ENCODE measurements at regions not wholly inside any gene's neighbourhood (a gene's known extent, or its start where the extent isn't known, plus 50 kb on each side); places are given as distances from the start of the nearest gene placed in this dataset.
A peak's percentile ranks its signal among the peaks of the same experiment; 100 is the strongest.

- no peak overlapping the region for H3K4me3 ChIP-seq
- no TSS peak for BruUV-seq (replicated peaks)
- no peaks in the 10 kb centered on the region for H3K79me2 ChIP-seq (ENCODE audit: control insufficient read depth, insufficient read depth, low read length)
- no peak for TF ChIP-seq SREBF2 (CRISPR knock-in tag; IDR thresholded peaks at IDR 0.05)
- 0 out of 2 replicates have a peak, but pooled peaks have one; percentile 4 for TF ChIP-seq TFE3 (CRISPR knock-in tag; IDR thresholded peaks at IDR 0.05)
- no peak for TF ChIP-seq GMEB1 (CRISPR knock-in tag; IDR thresholded peaks at IDR 0.05)
- H3K9ac ChIP-seq (ENCODE audit: insufficient read depth in 1 of 2, low read depth in 2 of 2, low read length in 2 of 2): no peak overlapping the region
- ChIA-PET CTCF (ENCODE audit: low intra/inter-chr PET ratio) (no interaction called here), POLR2A (no interaction called here)
- no peak overlapping the region for H3K4me2 ChIP-seq (ENCODE audit: insufficient read depth, low read length)
- in situ Hi-C loops (cut with MboI): no loop called here
- H3K27ac ChIP-seq (ENCODE audit: extremely low read depth, low read depth, low read length): no peak overlapping the region
- no peaks in the 10 kb centered on the region for H3K36me3 ChIP-seq (ENCODE audit: control insufficient read depth, insufficient read depth, low read length)
- H3K9me1 ChIP-seq (ENCODE audit: control insufficient read depth, insufficient read depth, low read length): no peaks in the 10 kb centered on the region
- ATAC-seq (no peak), FAIRE-seq (no peak), DNase-seq (ENCODE audit: extremely low read depth in 1 of 4, low spot score in 3 of 4) (no peak)
- no peak overlapping the region for H2AFZ ChIP-seq (ENCODE audit: low read depth, low read length)
- H4K20me1 ChIP-seq (replicated peaks; ENCODE audit: control insufficient read depth, insufficient read depth, low read length): no peaks in the 10 kb centered on the region
- no peaks in the 10 kb centered on the region for H3K4me1 ChIP-seq (replicated peaks in 1 of 2; ENCODE audit: control insufficient read depth in 2 of 2, insufficient read depth in 2 of 2, low read length in 2 of 2)
- H3K27me3 ChIP-seq (ENCODE audit: control insufficient read depth in 2 of 2, insufficient read depth in 2 of 2, low read length in 2 of 2): no peaks in the 10 kb centered on the region
- intact Hi-C loops (cut with micrococcal nuclease): no loop called here
- WGBS (ENCODE audit: insufficient coverage, low coverage, missing lambda C conversion rate): 2% methylated on average over 5 of the region's 5 CpGs
- no peaks in the 10 kb centered on the region for H3K9me3 ChIP-seq (replicated peaks; ENCODE audit: control insufficient read depth, insufficient read depth, low read depth, low read length)
These were observed 604.6 kb downstream of the RAB28 start for GRCh38 chr4:12879496-12879895.

All from K562 (cell line).